HG03354 (cell line): ENCODE measurements at regions not wholly inside any gene's neighbourhood (a gene's known extent, or its start where the extent isn't known, plus 50 kb on each side); places are given as distances from the start of the nearest gene placed in this dataset.
A peak's percentile ranks its signal among the peaks of the same experiment; 100 is the strongest.
"Not testable (repeated sequence)": the region's sequence is repeated elsewhere in the genome, so short reads cannot be mapped to it uniquely, and the experiment has no call there.

Experiments
- ATAC-seq: cut with Tn5 transposase; IDR thresholded peaks from one replicate; pipeline ENCODE4 v1.9.1; 2021; ENCODE audit warnings: mild to moderate bottlenecking; ENCODE audit not compliant: unreplicated experiment, poor library complexity, severe bottlenecking

- ATAC-seq: no peak
These were observed 66.7 kb upstream of the SAMD5 start for GRCh38 chr6:147441751-147442150.

DNA sequence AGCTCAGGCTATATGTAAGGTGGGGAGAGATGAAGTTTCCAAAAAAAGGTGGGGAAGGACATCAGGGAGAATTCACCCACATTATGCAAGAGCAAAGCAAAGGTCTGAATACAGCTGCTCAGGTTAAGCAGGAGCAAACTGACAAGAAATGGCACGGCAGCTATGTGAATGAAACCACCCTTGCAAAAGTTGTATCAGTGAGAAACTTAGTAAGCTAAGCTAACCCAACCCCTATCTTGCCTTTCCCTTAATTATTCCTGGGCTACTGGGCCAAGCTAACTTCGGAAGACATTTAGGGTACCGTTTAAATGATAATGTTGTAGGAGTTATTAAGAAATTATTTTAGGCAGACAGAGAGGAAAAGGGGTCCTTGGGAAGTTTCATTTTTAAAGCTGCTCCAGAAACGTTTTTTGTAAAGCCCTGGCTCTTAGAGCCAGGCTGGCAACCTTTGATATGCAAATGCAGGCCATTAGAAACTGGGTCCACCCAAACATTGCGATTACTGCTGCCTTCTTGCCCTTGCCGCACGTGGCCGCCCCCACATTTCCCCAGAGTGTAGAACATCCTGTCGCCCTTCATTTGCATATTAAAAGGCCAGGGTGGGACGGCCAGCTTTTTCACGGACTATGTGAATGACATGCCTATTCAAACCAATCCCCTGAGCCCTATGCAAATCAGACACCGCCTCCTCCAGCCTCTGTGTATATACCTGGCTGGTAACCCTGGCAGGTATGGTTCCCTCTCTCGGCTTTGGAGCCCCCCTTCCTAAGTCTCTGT lies 60.5 kb upstream of the SAMD5 start:
- ATAC-seq: peak; percentile 65

- ATAC-seq: no peak
These were observed 59.7 kb upstream of the SAMD5 start for GRCh38 chr6:147448775-147449174.

DNA sequence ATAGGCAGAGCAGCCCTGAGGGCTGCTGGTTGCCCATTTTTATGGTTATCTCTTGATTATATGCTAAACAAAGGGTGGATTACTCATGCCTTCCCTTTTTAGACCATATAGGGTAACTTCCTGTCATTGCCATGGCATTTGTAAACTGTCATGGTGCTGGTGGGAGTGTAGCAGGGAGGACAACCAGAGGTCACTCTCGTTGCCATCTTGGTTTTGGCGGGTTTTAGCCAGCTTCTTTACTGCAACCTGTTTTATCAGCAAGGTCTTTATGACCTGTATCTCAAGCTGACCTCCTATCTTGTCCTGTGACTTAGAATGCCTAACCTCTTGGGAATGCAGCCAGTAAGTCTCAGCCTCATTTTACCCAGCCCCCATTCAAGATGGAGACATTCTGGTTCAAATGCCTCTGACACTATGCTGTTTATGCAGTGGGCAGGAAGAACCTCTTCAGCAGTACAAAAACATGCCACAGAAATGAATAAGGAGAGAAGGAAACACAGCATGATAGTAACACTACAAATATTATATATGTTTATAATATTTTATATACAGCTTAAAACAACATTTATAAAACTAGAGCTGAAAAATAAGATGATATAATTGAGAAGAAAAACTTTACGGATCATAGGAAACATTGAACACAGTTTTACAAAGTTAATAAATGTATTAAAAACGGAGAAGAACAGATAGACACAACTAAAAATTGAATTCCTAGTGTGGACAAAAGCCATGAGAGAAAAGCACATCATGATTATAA lies 58.9 kb upstream of the SAMD5 start:
- ATAC-seq: no peak

DNA sequence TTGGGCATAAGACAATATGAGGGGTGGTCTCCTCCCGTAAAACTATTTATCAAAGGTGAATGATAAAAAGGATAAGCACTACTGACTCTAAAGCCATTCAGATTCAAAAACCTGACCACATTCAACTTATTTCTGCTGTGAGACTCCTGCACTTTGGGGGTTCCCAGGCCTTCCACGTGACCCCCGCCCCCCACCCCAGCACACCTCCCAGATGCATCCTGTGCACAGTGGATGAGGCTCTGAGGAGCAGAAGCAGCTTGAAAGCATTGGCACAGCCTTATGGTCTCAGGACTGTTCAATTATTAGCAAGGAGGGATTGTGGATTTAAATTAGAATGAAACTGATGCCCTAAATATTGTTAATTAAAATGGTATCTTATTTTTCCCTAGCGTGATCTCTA lies 55.1 kb upstream of the SAMD5 start:
- ATAC-seq: no peak

DNA sequence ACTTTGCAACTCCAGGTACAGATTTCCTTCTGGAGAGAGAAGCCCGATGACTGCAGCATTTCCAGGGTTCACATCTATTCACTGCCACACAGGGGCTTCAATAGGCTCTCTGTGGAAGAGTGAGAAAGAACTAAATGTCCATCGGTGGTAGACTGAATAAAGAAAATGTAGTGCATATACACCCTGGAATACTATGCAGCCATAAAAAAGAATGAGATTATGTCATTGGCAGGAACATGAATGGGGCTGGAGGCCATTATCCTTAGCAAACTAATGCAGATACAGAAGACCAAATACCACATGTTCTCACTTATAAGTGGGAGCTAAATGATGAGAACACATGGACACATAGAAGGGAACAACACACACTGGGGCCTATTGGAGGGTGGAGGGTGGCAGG lies 53.6 kb upstream of the SAMD5 start:
- not testable (repeated sequence) for ATAC-seq
